Peyer's patch (tissue), 4 donors: ENCODE measurements at regions not wholly inside any gene's neighbourhood (a gene's known extent, or its start where the extent isn't known, plus 50 kb on each side); places are given as distances from the start of the nearest gene placed in this dataset.

Source experiments
- DNase-seq, 3 donors: peaks; one replicate each; pipeline ENCODE4 v3.0.0-alpha.2; 2017 to 2019
- H3K27ac ChIP-seq, 4 donors: fragments of 200-600 bp; sonication (generic); one replicate each; pipeline ENCODE4 v1.5.1; 2016 to 2019
- H3K27me3 ChIP-seq, 2 donors: fragments of 200-600 bp; sonication (generic); one replicate each; pipeline ENCODE4 v1.5.1; 2019
- H3K36me3 ChIP-seq, 3 donors: fragments of 200-600 bp; sonication (generic); one replicate each; pipeline ENCODE4 v1.5.1; 2016 to 2019
- H3K4me1 ChIP-seq, 4 donors: fragments of 200-600 bp; sonication (generic); one replicate each; pipeline ENCODE4 v1.5.1; 2016 to 2019
- H3K4me3 ChIP-seq, 4 donors: fragments of 200-600 bp; sonication (generic); 1 replicate in 3 of 4; 2 replicates in 1 of 4; pipeline ENCODE4 v1.5.1; 2016 to 2019; ENCODE audit warnings: mild to moderate bottlenecking in 1 of 4
- H3K9me3 ChIP-seq, 4 donors: fragments of 200-600 bp; sonication (generic); one replicate each; pipeline ENCODE4 v1.5.1; 2016 to 2019; ENCODE audit warnings: mild to moderate bottlenecking in 1 of 4
- CTCF ChIP-seq, 6 experiments: fragments of 450-650 bp in 4 of 6; fragments of 200-600 bp in 2 of 6; sonication (generic) in 1 of 6; IDR thresholded peaks; one replicate each; pipeline ENCODE4 v1.5.1; 2017 to 2019; ENCODE audit warnings: antibody characterized with exemption in 6 of 6, mild to moderate bottlenecking in 3 of 6, moderate library complexity in 1 of 6
- POLR2A ChIP-seq, 2 donors: fragments of 450-650 bp; IDR thresholded peaks; one replicate each; pipeline ENCODE4 v1.5.1; 2017; ENCODE audit warnings: antibody characterized with exemption in 2 of 2, mild to moderate bottlenecking in 2 of 2, moderate library complexity in 2 of 2

DNA sequence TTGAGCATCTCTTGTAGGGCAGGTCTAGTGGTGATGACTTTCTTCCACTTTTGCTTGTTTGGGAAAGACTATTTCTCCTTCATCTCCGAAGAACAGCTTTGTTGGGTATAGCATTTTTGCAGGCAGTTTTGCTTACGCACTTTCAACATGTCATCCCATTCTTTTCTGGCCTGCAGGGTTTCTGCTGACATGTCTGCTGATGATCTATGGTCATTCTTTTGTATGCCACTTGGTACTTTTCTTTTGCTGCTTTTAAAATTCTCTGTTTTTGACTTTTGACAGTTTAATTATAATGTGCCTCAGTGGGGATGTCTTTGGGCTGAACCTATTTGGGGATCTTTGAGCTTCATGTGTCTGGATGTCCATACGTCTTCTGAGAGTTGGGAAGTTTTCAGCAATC lies 78.2 kb downstream of the PTHLH start:
- H3K36me3 ChIP-seq: no peaks in the 10 kb centered on the region
- H3K9me3 ChIP-seq: no peaks in the 10 kb centered on the region
- H3K27ac ChIP-seq: no peak overlapping the region
- no peak overlapping the region for H3K4me3 ChIP-seq
- no peak for DNase-seq
- H3K27me3 ChIP-seq: no peaks in the 10 kb centered on the region
- no peaks in the 10 kb centered on the region for H3K4me1 ChIP-seq
- no peak for TF ChIP-seq POLR2A (IDR thresholded peaks at IDR 0.05)
- TF ChIP-seq CTCF (IDR thresholded peaks at IDR 0.05): no peak

- DNase-seq: no peak
- TF ChIP-seq CTCF (IDR thresholded peaks at IDR 0.05) (no peak), POLR2A (IDR thresholded peaks at IDR 0.05) (no peak)
- no peaks in the 10 kb centered on the region for H3K4me1 ChIP-seq
- no peak overlapping the region for H3K4me3 ChIP-seq
- H3K9me3 ChIP-seq: no peaks in the 10 kb centered on the region
- H3K36me3 ChIP-seq: no peaks in the 10 kb centered on the region
- no peaks in the 10 kb centered on the region for H3K27me3 ChIP-seq
- no peak overlapping the region for H3K27ac ChIP-seq
Measured at GRCh38 chr12:27879708-27880107, 92.8 kb downstream of the PTHLH start.

DNA sequence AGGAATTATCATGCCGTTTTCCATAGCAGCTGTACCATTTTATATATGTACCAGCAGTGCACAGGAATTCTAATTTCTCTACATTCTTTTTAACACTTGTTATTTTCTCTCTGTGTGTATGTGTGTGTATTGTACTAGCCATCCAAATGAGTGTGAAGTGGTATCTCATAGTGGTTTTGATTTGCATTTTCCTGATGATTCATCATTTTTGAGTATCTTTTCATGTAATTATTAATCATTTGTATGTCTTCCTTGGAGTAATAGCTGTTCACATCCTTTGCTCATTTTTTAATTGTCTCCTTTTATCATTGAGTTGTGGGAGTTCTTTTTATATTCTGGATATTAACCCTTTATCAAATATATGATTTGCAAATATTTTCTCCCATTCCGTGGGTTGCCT lies 95.6 kb upstream of the MANSC4 start:
- H3K27ac ChIP-seq: no peak overlapping the region
- H3K36me3 ChIP-seq: no peaks in the 10 kb centered on the region
- no peaks in the 10 kb centered on the region for H3K9me3 ChIP-seq
- no peak overlapping the region for H3K4me3 ChIP-seq
- H3K27me3 ChIP-seq: no peaks in the 10 kb centered on the region
- DNase-seq: no peak
- TF ChIP-seq POLR2A (IDR thresholded peaks at IDR 0.05) (no peak), CTCF (IDR thresholded peaks at IDR 0.05) (no peak)
- H3K4me1 ChIP-seq: no peaks in the 10 kb centered on the region

- TF ChIP-seq CTCF (IDR thresholded peaks at IDR 0.05): no peak
- TF ChIP-seq POLR2A (IDR thresholded peaks at IDR 0.05): no peak
- DNase-seq: no peak
- no peaks in the 10 kb centered on the region for H3K36me3 ChIP-seq
- no peak overlapping the region for H3K4me3 ChIP-seq
- H3K27ac ChIP-seq: no peak overlapping the region
- H3K4me1 ChIP-seq: no peaks in the 10 kb centered on the region
- no peaks in the 10 kb centered on the region for H3K27me3 ChIP-seq
- H3K9me3 ChIP-seq: no peaks in the 10 kb centered on the region
Measured at GRCh38 chr12:27873010-27873409, 93.0 kb upstream of the MANSC4 start.

GRCh38 chr12:27871946-27872345 lies 91.9 kb upstream of the MANSC4 start:
- H3K9me3 ChIP-seq: no peaks in the 10 kb centered on the region
- H3K4me1 ChIP-seq: no peaks in the 10 kb centered on the region
- H3K36me3 ChIP-seq: no peaks in the 10 kb centered on the region
- H3K4me3 ChIP-seq: no peak overlapping the region
- DNase-seq: no peak
- TF ChIP-seq CTCF (IDR thresholded peaks at IDR 0.05) (no peak), POLR2A (IDR thresholded peaks at IDR 0.05) (no peak)
- H3K27ac ChIP-seq: no peak overlapping the region
- no peaks in the 10 kb centered on the region for H3K27me3 ChIP-seq

GRCh38 chr12:27870939-27871338 lies 90.9 kb upstream of the MANSC4 start:
- H3K4me3 ChIP-seq: no peak overlapping the region
- no peaks in the 10 kb centered on the region for H3K36me3 ChIP-seq
- DNase-seq: no peak
- H3K9me3 ChIP-seq: no peaks in the 10 kb centered on the region
- H3K4me1 ChIP-seq: no peaks in the 10 kb centered on the region
- TF ChIP-seq CTCF (IDR thresholded peaks at IDR 0.05): no peak
- TF ChIP-seq POLR2A (IDR thresholded peaks at IDR 0.05): no peak
- H3K27me3 ChIP-seq: no peaks in the 10 kb centered on the region
- no peak overlapping the region for H3K27ac ChIP-seq
